Choroid plexus epithelial cell (primary cell): ENCODE measurements at regions not wholly inside any gene's neighbourhood (a gene's known extent, or its start where the extent isn't known, plus 50 kb on each side); places are given as distances from the start of the nearest gene placed in this dataset.

Experiments used
- DNase-seq: peaks from one replicate; pipeline ENCODE4 v3.0.0-alpha.2; 2010; ENCODE audit warnings: low read depth
- H3K4me3 ChIP-seq: 2 replicates; pipeline ENCODE4 v1.5.1; 2011; ENCODE audit warnings: low read depth, mild to moderate bottlenecking, control low read depth, low read length, moderate library complexity
- TF ChIP-seq, protein P1 (sequence below): conservative IDR thresholded peaks from 2 replicates; pipeline ENCODE4 v1.5.1; 2011; ENCODE audit warnings: low read depth, mild to moderate bottlenecking, control low read depth, inconsistent platforms, low read length, moderate library complexity

DNA sequence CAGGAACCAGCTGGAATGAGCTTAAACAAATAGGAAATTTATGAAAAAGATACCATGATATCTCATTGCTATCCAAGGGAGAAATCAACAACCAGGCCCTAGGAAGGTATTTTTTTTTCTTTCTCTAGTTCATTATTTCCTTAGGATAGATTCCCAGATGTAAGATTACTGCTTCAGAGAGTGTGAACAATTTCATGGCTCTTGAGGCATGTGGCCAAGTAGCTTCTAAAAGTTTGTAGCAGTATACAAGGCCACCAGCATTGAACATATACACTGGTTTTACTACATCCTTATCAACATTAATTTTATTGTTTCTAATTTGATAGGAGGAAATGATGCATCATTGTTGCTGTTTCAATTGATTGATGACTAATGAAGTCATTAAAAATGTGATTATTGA, 201.2 kb downstream of the SREK1 start:
- DNase-seq: no peak
- H3K4me3 ChIP-seq: no peak overlapping the region
- TF ChIP-seq, protein P1, sequence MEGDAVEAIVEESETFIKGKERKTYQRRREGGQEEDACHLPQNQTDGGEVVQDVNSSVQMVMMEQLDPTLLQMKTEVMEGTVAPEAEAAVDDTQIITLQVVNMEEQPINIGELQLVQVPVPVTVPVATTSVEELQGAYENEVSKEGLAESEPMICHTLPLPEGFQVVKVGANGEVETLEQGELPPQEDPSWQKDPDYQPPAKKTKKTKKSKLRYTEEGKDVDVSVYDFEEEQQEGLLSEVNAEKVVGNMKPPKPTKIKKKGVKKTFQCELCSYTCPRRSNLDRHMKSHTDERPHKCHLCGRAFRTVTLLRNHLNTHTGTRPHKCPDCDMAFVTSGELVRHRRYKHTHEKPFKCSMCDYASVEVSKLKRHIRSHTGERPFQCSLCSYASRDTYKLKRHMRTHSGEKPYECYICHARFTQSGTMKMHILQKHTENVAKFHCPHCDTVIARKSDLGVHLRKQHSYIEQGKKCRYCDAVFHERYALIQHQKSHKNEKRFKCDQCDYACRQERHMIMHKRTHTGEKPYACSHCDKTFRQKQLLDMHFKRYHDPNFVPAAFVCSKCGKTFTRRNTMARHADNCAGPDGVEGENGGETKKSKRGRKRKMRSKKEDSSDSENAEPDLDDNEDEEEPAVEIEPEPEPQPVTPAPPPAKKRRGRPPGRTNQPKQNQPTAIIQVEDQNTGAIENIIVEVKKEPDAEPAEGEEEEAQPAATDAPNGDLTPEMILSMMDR: no peak

DNA sequence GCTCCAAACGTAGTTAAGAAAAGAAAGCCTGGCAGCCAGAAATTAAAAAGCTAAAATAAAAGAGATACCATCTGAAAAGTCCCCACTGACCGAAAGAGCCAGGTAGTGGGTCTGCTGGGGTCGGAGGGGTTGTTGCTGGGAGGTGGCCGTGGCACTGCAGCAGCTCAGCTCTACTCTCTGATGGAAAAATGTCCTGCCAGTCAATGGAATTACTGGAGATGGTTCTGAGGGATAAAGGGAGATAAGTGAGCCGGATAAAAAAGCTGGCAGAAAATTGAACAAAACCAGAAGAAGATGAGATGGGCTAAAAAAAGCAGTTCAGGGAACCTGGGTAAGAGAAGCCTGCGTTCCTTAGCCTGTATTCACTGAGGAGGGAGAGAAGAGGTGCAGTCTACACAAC, 202.8 kb downstream of the SREK1 start:
- no peak for DNase-seq
- TF ChIP-seq, protein P1: no peak
- H3K4me3 ChIP-seq: no peak overlapping the region

DNA sequence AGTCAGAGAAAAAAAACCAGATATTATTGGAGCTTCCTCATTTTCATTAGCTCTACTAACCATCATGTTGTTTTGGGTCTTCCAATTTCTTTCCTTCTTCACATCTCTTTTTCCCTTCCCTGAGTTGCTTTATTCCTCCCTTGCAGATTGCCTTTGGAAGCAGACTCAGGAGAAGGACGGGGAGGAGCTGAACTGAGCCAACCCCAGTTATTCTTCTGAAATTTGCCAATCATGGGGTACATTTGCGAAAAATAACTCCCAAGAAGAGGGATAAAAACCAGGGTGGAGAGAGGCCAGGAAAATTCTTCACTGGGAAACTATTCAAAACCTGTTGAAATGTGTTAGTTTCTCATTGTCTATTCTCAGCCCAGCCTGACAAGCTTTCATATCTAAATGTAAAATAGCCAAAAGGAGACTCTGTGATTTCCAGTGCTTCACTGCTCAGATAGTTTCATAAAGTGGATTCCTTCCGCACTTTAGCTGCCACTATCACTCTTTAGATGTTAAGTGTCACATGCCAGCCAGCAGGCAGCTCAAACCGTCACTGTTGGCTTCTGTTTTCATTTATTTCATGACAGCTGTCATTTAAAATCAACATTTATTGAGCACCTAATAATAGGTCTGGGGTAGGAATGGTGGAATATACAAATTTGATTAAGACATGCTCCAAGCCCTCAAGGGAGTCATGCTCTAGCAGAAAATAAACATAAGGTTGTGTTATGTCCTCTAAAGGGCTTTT, 204.5 kb downstream of the SREK1 start:
- no peak overlapping the region for H3K4me3 ChIP-seq
- TF ChIP-seq, protein P1: no peak
- no peak for DNase-seq

DNA sequence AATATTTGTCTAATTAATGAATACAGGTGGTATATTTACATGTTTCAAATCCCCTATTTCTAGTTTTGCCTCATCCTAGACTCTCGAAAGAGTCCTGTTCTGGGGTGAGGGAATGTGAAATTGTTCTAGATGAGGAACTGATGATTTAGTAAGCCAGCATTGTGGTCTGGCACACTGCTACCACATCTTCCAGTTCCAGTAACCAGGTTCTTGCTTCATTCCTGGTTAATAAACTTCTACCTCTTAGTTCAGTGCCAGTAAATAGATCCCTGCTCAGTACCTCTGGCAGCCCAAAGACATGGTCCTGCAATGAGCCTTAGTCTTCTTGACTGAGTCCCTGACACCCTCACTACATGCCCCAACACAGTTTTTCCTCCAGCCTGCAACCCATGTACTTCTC, 207.7 kb downstream of the SREK1 start:
- DNase-seq: no peak
- H3K4me3 ChIP-seq: no peak overlapping the region
- TF ChIP-seq, protein P1: no peak

DNA sequence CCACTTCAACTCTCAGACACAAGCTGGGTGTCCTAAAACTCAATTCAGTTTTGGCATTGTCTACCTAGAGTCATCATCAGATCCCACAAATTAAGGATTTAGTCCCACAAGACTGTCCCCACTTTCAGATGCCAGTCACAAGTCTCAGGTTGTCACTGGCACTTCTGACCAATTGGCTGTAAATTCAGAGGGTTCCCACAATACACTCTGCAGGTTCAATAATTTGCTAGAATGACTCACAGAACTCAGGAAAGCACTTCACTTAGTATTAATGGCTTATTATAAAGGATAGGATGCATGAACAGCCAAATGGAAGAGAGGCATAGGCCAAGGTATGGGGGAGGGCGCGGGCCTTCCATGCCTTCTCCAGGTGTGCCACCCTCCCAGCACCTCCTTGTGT, 209.1 kb downstream of the SREK1 start:
- DNase-seq: no peak
- H3K4me3 ChIP-seq: no peak overlapping the region
- TF ChIP-seq, protein P1: no peak

DNA sequence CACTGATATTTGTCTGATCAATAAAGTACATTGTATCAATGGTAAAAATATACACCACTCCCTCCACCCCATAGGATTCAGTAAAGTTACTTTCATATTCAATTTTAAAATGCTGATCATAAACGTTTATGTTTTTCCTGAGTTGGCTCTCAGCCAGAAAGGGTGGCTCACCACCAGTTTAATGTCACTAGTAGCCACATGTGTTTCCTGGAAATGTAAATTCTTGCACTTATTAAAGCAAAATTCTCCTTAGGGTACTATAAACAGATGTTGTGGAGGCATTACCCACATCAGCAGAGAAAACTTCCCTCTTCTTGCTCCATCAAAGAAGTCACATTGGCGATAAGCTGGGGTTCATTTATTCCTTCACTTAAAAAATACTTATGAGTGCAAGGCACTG, 210.3 kb downstream of the SREK1 start:
- no peak overlapping the region for H3K4me3 ChIP-seq
- no peak for DNase-seq
- TF ChIP-seq, protein P1: no peak

DNA sequence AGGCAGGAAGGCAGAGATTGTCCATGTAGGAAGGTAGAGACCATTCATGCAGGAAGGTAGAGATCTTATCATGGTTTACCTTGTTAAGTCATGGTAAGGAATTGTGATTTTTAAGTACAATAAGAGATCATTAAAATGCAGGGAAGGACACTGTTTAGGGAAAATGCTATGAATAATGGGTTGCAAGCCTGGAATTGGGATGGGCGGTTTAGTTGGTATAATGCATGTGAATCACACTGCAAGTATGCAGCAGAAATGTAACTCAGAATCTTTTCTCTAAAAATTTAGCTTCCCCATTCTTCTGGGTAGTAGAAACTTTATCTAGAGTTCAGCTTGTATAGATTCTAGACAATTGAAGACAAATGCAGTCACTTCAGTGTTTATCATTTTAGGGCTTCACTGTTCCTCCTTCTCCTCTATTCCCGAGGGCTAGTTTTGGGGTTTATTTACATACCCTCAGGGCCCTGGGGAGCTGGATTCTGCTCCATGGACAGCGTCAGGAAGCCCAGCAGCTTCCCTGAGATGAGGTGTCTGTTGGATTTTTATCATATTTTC, 212.0 kb downstream of the SREK1 start:
- no peak overlapping the region for H3K4me3 ChIP-seq
- no peak for DNase-seq
- TF ChIP-seq, protein P1: no peak
